ENCODE measurements at regions not wholly inside any gene's neighbourhood (a gene's known extent, or its start where the extent isn't known, plus 50 kb on each side); places are given as distances from the start of the nearest gene placed in this dataset.

DNA sequence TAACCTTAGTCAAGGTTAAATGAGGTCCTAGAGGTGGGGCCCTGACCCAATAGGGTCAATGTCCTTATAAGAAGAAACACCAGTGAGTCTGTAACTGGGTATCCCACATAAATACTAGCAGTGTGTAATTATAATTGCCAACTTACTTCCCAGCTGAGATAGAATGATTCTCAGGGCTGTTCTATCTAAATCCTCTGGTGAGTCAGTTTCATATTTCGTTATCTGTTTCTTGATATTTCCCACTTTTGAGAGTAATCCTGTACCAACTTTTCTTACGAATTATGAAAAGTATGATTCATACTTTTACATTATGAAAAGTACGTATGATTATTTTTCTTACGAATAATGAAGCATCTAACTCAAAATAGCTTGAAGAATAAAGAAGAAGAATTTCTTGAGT lies 546.8 kb upstream of the NETO1 start:
- TF ChIP-seq, protein P1, sequence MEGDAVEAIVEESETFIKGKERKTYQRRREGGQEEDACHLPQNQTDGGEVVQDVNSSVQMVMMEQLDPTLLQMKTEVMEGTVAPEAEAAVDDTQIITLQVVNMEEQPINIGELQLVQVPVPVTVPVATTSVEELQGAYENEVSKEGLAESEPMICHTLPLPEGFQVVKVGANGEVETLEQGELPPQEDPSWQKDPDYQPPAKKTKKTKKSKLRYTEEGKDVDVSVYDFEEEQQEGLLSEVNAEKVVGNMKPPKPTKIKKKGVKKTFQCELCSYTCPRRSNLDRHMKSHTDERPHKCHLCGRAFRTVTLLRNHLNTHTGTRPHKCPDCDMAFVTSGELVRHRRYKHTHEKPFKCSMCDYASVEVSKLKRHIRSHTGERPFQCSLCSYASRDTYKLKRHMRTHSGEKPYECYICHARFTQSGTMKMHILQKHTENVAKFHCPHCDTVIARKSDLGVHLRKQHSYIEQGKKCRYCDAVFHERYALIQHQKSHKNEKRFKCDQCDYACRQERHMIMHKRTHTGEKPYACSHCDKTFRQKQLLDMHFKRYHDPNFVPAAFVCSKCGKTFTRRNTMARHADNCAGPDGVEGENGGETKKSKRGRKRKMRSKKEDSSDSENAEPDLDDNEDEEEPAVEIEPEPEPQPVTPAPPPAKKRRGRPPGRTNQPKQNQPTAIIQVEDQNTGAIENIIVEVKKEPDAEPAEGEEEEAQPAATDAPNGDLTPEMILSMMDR (IDR thresholded peaks at IDR 0.05) = no peak
- TF ChIP-seq POLR2A (IDR thresholded peaks at IDR 0.05) = no peak

Data from thyroid gland (tissue), 4 donors.